NCI-H146 treated with DMSO at 0.1 percent for 48 hours (cell line): ENCODE measurements at regions not wholly inside any gene's neighbourhood (a gene's known extent, or its start where the extent isn't known, plus 50 kb on each side); places are given as distances from the start of the nearest gene placed in this dataset.

ENCODE experiments used
- DNase-seq: peaks from one replicate; lab custom pipeline; 2025; ENCODE audit not compliant: unreplicated experiment; lab: John Stamatoyannopoulos, UW

DNA sequence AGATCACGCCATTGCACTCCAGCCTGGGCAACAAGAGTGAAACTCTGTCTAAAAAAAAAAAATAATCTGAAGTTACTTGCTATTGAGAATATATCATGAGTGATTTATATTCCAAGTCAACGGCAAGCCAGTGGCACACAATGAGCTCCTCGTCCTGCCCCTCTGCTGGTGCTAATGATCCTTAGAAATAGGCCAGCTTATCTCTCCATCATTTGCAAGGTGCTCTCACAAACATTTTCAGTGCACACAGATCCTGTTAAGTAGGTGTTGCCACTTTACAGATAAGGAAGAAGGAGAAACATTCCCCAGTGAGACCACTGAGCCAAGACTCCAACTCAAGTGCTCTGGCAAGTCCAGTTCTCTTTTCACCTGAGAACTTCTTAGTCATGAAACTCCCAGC is 91.3 kb upstream of the GPR45 start:
- DNase-seq, result no peak

DNA sequence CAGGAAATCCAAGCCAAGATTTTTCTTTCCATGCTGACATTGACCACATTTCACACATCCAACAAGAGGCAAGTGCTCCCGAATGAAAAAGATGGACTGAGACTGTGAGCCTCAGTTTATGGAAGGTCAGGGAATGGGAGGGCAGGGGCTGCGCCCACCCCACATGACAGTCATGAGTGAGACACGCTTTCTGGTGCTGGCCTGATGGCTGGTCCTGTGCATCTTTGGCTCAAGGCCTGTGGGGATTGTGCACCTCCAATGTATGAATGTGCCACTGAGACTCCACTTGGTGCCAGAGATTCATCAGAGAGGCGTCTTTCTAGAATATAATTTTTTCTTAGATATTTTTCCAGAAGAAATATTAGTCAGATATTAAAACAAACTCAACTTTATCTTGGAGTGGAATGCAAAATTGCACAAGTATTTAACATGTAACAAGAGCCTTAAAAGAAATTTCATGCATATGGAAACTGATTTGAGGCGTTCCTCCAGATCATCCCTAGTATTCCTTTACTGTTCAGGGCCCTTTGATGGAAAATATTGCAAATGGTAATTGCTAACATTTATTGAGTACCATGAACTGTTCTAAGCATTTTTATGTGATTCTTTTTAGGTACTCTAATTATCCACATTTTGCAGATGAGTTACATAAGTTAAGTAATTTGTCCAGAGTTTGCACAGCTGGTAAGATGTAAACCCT is 87.3 kb upstream of the GPR45 start:
- no peak for DNase-seq

DNA sequence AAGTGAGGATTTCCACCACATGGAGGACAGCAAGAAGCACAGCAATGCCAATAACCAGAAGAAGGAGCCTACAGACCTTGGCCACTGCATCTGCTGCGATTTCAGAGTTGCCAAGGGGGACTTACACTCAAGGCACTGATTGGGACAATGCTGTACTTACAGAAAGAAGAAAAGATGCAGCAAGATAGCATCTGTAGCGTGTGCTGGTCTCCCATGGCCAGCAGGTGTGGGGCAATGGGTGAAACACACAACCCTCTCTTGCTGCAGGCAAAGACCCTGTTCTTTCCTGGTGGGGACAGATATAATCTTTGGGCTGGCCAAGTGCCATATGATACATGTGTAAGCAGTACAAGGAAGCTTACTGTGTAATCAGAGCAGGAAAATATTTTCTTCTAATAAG is 85.4 kb upstream of the GPR45 start:
- DNase-seq, result no peak

DNA sequence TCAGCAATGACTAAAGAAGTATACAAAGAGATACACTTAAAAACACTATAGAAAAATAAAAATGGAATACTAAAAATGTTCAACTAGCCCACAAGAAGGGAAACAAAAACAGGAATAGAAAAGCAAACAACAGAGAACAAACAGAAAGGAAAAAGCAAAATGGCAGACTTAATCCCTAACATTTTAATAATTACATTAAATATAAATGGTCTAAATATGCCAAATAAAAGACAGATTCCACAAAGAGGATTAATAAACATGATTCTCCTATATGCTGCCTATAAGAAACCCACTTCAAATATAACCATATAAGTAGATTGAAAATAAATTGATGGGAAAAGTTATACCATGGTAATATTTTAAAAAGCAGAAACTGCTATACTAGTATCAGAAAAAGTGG is 83.5 kb upstream of the GPR45 start:
- no peak for DNase-seq

DNA sequence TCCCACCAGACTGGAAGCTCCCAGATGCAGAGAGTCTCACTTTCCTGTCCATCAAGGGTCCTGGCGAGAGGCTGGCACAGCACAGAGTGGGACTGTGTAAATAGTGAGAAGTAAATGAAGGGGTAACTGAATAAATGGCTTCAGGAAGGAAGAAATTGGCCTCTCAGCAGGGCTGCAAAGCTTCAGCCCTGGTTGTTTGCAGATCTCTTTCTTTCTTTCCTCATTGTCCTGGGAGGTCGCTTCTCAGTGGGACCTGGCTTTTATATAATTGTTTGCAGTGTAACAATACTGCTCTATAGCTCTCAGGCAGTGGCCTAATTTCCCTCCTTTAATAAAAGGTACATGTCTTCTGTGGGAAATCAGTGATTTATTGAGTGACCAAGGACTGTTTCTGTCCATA is 74.9 kb upstream of the GPR45 start:
- DNase-seq, result peak; percentile 94

DNA sequence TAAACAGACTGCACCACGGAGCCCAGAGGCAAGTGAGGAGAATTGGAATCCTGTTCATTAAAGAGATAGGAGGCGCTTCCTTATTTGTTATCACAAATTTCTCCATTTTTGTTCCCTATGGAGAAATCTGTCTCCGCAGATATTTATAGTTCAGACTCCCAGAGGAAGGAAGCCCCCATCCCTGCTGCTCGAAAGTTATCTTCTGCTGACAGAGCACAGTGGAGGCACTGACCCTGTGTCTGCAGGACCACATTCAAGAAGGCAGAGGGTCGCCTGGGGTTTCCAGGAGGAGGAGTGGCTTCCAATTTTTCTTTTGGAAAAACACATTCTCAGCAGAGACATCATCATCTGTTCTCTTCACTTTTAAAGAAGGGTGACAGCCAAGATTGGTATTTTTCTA is 73.0 kb upstream of the GPR45 start:
- no peak for DNase-seq

DNA sequence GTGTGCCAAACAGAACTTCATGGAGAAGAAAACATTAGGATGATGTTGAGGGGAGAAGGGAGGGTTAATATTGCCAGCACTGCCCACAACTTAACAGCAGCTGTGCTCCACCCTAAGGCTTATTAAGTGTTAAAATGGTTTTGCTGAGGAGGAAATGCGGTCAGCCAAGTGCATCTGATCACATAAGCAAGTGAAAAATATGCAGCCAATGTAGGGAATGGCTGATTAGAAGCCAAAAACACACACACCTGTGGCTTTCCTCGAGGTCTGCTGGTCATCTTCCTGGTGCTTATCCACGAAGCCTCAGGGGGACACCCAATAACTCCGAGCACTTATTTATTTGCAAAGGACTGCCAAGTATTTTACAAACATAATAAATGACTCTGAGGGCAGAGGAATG is 66.3 kb upstream of the GPR45 start:
- no peak for DNase-seq

DNA sequence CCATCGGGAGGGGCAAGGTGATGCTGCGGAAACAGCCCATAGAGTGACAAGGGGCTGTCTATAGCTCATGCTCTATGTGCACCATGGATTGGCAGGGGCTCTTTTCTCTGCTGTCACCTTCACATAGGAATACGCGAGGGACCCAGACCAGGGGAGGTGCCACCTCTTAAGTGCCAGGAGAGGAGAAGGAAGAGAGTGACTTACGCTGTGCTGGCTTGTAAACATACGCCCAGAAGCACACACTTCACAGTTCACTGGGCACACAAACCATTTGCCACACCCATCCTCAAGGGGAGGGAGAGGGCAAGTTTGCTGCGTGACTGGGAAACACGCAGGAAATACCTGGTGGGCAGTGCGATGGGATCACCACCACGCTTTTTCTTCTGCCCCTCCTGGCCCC is 65.1 kb upstream of the GPR45 start:
- no peak for DNase-seq

DNA sequence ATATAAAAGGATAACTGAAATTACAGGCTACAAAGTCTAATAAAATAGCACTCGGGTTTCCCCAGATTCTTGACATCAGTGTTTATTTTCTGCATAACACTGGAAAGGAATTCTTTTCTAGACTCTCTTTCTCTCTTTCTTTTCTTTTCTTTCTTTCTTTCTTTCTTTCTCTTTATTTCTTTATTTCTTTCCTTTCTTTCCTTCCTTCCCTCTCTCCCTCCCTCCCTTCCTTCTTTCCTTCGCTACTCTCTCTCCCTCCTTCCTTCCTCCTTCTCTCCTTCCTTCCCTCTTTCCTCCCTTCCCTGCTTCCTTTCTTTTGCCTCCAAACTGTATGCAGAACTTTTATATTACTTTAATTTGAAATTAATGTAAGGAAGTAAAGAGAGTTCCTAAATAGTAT is 64.5 kb upstream of the GPR45 start:
- no peak for DNase-seq

DNA sequence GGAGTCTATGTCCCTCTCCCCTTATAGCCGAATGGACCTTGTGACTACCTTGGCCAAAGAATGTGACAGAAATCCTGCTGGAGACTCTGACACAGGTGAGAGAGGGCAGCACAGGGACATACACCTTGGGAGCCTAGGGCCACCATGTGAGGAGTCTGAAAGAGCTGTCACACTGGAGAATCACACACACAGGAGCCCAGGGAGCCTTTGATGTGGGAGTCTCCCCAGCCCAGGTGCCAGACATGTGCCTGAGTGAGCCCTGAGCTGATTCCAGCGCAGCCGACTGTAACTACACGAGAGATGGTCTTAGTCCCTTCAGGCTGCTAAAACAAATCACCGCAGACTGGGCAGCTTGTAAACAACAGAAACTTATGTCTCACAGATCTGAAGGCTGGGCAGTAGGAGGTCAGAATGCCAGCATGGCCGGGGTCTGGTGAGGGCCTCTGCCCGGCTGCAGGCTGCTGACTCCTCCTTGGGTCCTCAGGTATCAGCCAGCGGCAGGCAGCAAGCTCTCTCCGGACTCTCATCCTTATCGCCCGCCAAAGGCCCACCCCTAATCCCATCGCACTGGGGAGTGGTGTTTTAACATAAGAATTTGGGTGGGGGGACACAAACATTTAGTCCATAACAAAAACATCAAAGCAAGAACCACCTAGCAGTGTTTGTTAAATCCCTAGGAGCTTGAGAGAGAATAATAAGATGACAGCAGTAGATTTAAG is 63.8 kb upstream of the GPR45 start:
- no peak for DNase-seq

DNA sequence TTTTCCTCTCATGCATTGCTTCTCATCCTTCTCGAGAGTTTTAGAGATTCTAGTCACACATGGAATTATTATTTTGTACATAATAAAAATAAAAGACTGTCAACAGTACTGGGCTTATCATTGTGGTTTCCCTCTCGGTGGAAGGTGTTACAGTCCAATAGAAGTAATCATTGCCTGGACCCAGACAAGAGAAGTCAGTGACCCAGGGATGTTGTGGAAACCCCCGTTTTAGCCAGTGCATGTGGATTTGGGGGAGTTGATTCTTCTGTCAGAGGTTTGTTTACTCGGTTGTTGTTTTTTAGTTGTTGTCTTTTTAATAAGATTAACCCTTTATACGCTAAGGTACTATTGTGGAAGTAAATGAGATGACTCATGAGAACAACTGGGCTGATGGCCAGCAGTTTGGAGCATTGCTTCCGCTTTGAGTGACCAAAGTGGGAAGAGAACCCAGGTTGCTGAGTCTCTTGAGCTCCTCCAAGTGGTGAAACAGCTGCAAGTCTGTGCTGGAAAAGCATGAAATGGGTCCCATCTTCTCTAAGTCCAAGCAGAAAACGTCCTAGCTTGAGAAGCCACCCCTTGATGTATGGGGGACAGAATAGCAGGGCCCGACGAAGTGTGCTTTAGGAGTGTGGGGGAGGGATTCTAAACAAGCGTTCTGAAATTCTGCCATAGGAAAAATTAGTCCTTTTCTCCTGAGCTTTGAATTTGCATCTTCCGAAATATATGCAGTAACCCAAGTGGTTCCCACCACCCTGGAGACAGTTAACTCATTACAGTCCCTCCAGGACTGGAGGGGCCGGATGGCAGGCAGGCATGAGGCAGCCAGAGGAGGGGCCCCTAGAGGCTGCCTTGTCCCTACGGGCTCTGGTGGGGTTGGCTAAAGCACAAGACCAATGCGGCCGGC is 61.8 kb upstream of the GPR45 start:
- DNase-seq, result no peak

DNA sequence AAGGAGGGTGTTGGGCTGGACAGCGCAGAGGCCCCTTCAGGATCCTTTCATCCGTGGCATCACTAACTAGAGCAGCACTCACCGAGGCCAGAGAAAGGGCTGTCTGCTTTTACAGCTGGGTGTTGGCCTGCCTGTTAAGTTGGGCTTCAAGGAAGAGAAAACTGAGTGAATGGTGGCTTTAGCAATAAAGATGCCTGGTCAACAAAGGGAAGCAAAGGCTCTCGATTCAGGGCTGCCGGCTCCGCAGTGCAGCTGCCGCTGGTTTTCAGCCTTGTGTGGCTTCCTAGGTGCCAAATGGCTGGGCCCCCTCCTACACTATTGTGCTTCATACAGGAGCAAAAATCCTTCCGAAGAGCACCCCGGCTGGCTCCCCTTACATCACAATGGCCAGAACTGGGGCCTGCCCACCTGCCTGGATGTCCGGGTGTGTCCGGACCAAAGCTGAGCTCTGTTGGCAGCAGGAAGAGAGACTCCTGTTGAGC is 61.0 kb upstream of the GPR45 start:
- DNase-seq, result no peak

DNA sequence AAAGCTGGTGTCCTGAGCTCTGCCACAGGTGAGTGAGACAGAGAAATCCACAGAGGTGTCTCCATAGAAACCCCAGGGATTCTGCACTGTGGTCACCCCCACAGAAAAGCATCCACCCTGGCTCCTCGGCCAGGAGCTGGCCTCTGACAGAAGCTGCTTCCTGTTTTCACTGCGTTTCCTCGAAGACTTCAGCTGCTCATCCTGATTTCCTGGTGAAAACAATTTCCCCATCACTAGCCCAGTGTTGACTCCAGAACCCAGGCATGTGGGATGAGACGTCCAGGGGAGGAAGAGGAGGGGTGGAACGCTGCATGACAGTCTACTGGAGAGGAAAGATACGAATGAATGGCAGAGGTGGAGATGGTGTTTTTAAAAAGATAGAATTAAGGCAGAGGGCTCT is 60.3 kb upstream of the GPR45 start:
- DNase-seq, result no peak

DNA sequence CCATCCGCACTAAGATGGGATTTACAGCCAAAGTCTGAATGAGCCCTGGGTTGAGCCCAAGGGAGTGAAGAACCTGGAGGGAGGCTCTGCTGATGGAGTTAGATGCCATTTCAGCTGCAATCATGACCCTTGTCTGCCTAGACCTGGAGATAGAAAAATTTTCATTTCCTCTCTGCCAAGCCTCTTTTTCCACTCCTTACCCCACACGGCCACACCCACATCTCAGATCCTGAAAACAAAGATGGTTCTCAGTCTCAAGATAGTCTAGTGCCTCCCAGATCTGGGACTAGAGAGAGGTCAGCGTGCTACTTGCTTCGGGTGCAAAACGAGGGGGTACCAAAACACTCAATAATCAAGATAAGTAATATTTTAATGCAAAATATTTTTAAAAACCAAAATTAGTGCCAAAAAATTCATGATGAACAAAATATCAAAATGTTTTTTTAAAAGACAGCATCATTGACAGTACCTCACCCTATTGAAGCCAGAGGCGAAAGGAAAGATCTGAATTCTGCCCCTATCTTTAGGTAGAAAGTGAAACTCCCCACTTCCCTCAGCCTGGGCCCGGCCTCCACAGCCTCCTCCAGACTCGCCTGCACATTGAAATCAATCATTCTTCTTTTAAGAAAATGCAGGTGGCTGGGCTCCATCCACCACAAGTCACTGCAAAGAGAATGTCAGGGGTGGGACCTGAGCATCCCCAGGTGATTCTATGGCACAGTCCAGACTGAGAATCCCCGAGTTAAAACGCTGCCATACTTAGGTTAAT is 57.8 kb upstream of the GPR45 start:
- no peak for DNase-seq

DNA sequence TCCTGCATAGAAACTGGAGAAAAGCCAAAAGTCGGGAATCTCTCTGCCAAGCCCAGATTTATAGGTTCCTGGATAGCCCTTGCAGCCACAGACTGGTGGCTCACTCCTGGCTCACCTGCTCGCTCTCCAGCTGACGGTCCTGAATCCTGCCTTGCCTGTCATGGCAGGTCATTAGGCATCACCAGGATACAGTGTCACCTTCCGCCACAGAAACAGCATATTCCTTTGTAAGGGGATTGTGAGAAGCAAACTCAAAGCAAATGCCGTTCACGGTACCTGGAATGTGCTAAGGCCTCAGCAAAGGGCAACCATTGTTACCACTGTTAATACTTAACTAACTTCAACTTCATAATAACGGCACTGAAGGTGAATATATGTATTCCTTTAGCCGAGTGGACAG is 57.1 kb upstream of the GPR45 start:
- DNase-seq, result no peak

DNA sequence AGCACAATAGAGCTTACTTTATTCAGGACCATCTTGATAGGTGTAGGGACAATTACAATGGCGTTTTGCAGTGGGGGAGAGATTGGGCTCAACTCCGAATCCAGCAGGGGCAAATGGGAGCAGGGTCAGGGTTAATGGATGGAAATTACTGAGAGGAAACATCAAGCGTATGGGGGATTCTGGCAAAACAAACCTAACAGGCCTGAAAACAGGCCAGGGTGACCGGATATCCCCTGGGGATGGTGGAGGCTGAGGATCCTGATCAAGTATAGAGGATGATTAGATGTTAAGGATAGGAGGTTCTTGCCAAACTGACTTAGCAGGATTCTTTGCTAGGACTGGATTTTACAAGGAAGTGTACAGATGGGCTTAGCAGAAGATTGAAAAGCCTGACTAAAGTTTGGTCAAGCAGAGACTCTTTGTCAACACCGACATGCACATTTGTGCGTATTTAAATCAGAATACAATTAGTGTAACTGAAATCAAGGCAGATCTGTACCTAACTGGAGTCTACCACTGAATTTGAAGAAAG is 54.5 kb upstream of the GPR45 start:
- no peak for DNase-seq

DNA sequence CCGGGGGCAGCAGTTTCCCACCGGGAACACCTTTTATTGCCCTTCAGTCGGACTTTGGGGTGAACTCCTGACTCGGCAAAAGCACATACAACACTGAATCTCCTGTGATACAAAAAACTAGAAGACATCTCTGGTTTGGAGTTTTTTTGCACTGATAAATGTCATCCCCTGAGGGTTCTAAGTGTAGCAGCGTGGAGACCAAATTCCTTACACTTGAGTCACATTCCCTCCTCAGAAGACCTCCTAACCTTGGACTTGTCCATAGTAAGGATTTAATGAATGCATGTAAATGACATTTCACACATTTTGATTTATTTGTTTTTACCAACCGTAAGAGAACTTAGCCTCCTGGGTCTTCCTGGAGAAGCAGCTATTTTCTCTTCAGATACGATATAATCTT is 54.0 kb upstream of the GPR45 start:
- no peak for DNase-seq

DNA sequence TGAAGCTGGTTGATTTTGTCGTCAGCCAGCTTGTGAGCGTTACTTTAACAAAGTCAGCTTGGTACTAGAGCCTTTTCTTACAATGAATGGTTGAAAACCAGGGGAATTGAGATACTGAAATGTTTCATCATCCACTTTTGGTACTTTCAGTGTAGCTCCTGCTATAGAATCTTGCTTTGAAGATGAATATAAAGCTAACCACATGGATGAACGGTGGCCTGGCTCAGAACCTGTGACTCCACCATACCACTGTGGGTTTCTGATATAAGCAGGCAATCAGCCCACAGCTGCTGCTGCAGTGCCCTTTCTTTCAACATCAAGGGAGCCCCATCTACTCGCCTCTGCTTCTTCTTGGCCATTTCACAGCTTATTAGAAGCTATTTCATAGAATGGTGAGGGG is 53.2 kb upstream of the GPR45 start:
- no peak for DNase-seq
